ENCODE measurements at regions not wholly inside any gene's neighbourhood (a gene's known extent, or its start where the extent isn't known, plus 50 kb on each side); places are given as distances from the start of the nearest gene placed in this dataset.

- DNase-seq = peak; percentile 48
Observed at GRCh38 chr14:61894452-61895077, 132.3 kb downstream of the SNAPC1 start.

DNA sequence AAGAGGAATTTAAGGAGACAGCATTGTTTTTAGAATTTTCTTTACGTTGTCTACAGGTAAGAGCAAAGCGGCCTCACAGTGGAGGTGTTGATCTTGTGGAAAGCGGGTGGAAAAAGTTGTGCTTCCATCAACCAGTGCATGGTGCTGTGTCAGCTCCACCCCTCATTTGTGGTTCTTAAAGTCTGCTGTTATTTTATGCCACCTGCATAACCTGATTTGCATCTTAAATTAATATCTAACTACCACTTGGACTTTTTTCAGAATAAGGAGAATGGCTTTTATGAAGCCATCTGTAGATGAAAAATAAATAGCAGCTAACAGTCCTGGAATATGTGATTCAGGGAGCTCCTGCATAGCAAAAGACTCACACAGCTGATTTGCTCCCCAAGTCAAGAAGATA is 135.1 kb downstream of the SNAPC1 start:
- DNase-seq = no peak

DNA sequence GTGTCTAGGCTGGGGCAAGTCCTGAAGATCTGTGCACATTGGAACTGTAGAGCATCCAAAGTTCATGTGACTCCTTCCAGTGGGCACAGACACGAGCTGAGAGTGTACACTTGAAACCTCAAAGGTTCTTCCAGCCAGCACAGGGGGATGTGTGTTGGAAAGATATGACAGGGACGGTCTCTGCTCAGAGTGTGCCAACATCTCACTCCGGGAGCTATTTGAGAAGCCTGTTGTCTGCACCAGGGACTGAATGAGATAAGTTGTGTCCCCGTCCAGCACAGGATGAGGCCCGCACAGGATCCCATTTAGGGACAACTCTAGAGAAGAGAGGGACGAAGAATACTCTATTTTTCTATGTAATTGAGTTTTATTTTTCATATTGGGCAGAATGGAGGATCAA is 136.3 kb downstream of the SNAPC1 start:
- no peak for DNase-seq

DNA sequence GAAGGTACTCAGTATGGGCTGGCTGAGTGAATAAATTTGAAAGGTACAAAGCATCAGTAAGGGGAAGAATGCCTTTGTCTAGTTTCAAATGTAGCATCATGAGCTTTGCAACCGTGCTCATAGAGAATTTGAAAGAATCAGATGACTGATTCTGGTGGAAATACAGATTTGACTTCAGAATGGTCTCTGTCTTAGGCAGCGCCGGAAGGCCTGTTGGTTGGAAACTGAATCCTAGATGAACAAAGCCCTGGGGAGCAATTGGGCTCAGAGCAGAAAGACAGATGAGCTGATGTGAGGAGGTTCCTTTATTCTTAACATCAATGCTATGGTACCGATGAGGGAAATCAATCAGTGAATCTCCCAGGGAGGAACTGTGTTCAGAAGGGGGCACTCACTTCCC is 137.3 kb downstream of the SNAPC1 start:
- no peak for DNase-seq

DNA sequence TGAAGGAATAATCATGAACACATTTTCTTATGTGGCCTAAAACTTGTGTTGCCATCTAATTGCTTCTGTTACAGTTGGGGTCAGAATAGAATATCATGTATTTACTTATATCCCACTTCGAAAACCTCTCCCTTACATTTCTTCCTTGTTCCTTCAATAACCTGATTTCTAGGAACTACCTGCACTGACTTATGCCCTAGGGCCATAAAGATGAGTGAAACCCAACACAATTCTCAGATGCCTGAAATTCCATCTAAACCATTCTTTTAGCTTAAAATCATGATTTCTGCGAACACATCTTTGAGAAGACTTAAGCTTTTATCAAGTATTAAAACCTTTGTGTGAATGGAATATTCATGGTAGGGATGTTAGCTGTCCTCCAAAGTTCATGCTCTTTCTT is 142.7 kb downstream of the SNAPC1 start:
- DNase-seq = no peak

- no peak for DNase-seq
Observed at GRCh38 chr14:61911574-61911973, 149.4 kb downstream of the SNAPC1 start.

DNA sequence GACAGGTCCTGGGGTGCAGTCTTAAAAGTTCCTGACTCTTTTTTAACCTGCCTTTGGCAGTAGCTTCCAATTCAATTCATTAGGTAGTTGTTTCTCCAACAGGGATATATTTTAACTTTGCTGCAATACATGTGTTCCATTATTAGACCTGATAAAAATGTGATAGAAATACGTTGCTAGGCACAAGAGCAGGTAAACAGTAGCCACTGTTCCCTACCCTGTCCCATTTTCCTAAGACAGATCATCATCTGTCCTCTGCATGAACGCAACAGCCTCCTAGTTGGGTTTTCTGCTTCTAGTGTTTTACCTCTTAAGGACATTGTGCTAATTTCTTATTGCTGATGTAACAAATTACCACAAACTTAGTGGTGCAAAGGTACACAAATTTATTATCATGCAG is 156.8 kb downstream of the SNAPC1 start:
- no peak for DNase-seq

GRCh38 chr14:61923348-61923747 is 161.1 kb downstream of the SNAPC1 start:
- no peak for DNase-seq

DNA sequence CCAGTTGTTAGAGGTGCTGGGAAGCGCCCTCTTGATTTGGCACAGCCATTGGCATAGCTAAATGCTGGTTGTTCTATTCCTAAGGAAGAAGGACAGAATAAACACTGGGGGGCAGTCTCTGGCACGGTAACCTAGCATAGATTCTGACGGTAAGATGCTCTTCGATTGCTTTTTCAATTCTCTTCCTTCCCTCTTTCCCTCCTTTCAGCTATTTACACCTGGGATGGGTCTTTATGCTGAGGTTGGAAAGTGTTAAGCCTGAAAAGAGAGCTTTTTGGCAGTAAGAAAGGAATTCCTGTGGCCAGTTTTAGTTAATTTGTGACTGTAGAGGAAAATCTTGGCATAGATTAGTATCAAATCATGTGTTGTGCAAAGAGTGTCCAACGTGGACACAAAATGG is 162.8 kb downstream of the SNAPC1 start:
- DNase-seq = no peak

DNA sequence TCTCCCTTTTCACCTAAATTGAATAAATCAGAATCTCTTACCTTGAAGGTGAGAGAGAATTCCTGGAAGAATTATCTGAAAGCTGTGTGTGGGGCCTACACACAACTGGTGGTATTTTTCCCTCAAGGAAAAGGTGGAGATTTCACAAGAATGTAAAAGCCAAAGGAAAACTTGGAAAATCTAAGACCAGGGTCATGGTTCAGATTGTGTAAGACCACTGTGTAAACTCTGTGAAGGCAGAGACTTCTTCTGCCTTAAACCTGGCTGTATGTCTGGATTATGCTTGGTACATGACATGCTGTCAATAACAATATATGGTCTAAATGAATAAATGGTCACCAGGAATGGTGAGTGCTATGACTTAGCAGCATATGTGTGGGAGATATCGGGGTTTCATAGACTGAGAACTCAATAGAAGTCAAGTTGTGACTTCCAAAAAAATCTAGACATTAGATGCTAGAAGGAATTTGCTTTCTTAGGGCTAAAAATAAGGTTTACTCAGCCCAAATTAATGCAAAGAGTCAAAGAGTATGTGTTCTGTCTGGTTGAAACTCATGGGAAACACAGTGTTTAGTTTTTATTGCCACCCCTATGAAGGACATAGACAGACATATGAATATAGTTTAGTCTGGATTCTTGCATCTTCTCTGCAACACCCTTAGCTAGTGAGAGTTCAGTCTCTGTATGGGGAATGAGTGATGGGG is 163.7 kb downstream of the SNAPC1 start:
- DNase-seq = no peak

- no peak for DNase-seq
Observed at GRCh38 chr14:61927060-61927459, 164.8 kb downstream of the SNAPC1 start.

- peak; percentile 15 for DNase-seq
Observed at GRCh38 chr14:61927520-61927919, 165.3 kb downstream of the SNAPC1 start.

GRCh38 chr14:61928300-61928699 is 166.1 kb downstream of the SNAPC1 start:
- DNase-seq = no peak

GRCh38 chr14:61928701-61929100 is 166.5 kb downstream of the SNAPC1 start:
- no peak for DNase-seq

GRCh38 chr14:61929651-61930050 is 167.4 kb downstream of the SNAPC1 start:
- DNase-seq = no peak

GRCh38 chr14:61930101-61930857 is 168.1 kb downstream of the SNAPC1 start:
- no peak for DNase-seq

DNA sequence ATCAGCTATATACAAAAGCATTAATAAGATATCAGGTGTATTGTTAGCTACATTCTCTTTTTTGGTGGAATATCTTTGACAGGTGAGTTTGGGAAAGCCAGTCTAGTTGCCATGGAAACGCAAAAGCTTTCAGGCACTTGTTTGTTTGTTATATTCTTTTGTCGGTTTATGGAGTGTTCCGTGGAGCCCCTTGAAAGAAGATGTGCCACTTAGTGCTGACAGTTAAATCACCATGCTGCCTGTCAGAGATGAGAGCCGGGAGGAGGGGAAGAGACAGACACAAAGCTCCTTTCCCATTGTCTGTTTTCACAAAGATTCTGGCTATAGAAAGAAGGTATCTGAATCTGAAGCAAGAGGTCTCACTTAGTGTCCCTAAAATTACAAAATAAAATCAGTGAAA is 170.8 kb downstream of the SNAPC1 start:
- no peak for DNase-seq

DNA sequence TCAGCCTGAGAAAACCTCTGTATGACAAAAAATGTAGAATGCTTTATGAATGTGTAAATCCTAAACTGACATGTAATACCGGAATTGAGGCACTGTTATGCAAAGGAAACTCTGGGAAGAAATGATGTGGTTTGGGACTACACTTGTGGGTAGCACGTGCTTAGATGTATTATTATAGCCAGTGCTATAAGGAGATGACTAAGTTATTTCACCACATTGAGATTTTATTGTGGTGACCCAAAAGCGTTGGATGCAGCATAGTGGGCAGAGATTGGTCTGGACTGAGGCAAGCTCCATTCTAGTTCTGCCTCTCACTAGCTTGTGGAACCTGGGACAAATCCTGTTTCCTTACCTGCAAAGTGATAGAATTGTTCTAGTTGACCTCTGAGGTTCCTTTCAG is 172.2 kb downstream of the SNAPC1 start:
- DNase-seq = peak; percentile 81

DNA sequence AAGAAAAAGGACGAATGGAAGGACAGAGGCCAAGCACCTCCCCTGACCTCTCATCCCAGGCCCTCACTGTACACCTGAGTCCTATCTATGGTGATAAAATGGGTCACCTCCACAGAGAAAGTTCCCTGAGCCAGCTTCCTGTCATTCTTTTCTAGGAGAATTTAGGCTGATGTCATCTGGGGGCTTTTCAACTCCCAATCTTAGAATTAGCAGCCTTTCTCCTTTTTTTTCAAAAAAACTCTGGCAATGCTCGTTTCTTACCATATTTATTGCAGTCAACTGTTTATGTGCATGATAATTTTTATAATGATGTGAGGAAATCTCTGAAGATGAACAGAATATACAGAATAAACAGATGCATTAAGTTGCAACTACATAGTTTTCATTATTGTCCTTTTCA is 177.6 kb downstream of the SNAPC1 start:
- DNase-seq = no peak

GRCh38 chr14:61940666-61941420 is 178.6 kb downstream of the SNAPC1 start:
- no peak for DNase-seq

- no peak for DNase-seq
Observed at GRCh38 chr14:61941421-61942150, 179.4 kb downstream of the SNAPC1 start.

DNA sequence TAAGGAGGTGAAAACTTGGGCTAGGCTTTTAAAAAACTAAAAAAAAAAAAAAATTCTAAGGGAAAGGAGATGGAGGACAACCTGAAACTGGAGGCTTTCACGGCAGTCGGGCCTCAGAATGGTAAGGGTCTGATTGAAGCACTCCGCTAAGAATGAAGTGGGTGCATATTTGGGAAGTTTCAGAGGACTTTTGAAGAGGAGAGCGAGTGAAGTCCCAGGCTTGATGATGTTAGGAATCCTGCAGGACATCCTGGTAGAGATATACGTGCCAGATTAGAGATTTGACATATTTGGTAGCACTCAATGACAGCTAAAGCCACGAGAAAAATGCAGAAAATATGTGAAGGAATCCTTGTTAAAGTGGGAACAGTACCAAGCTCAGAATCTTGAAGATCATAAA is 186.2 kb downstream of the SNAPC1 start:
- DNase-seq = no peak

GRCh38 chr14:61950340-61950739 is 188.1 kb downstream of the SNAPC1 start:
- DNase-seq = no peak

All from amniotic stem cell (primary cell).